GM12878 (cell line): ENCODE measurements at regions not wholly inside any gene's neighbourhood (a gene's known extent, or its start where the extent isn't known, plus 50 kb on each side); places are given as distances from the start of the nearest gene placed in this dataset.

Experiments
- ATAC-seq: fragments of 200-7000 bp; cut with Tn5 transposase; 3 replicates; pipeline ENCODE4 v1.9.1; 2020; ENCODE audit warnings: mild to moderate bottlenecking, moderate library complexity
- BruUV-seq: library from RNA; stranded (reverse); fragments of 400-500 nt; replicated peaks from 2 replicates; lab custom pipeline; 2021; lab: Mats Ljungman, UMichigan
- CTCF ChIA-PET: fragments of 300-600 bp; sonication (Branson Sonifier 250); formaldehyde crosslinking; extraction: SDS; loops from one replicate; lab custom pipeline; 2021; ENCODE audit warnings: inconsistent platforms; lab: Yijun Ruan, JAX
- POLR2A ChIA-PET: fragments of 350-600 bp; formaldehyde crosslinking; extraction: SDS; loops from one replicate; lab custom pipeline; 2021; ENCODE audit warnings: inconsistent platforms; lab: Charles Lee
- RAD21 ChIA-PET: fragments of 300-600 bp; sonication (Branson Sonifier 250); formaldehyde crosslinking; loops from one replicate; lab custom pipeline; 2023; ENCODE audit warnings: antibody characterized with exemption; ENCODE audit not compliant: unreplicated experiment; lab: Charles Lee
- SMC1A ChIA-PET: fragments of 300-600 bp; sonication (Branson Sonifier 250); formaldehyde crosslinking; loops from one replicate; lab custom pipeline; 2023; ENCODE audit not compliant: unreplicated experiment, uncharacterized antibody; lab: Charles Lee
- DNase-seq: peaks from one replicate; pipeline ENCODE4 v3.0.0-alpha.2; 2011; ENCODE audit warnings: low read depth, low spot score
- FAIRE-seq: peaks from 3 replicates; lab custom pipeline; 2011; peaks lifted over from hg19 to GRCh38; lab: Jason Lieb, UNC
- H2AFZ ChIP-seq: 2 replicates; pipeline ENCODE4 v1.6.0; 2011; ENCODE audit warnings: low read depth, low read length, control low read depth; ENCODE audit not compliant: control insufficient read depth
- H3K27ac ChIP-seq: 2 replicates; pipeline ENCODE4 v1.5.1; 2011; ENCODE audit warnings: control low read depth; ENCODE audit not compliant: control insufficient read depth, insufficient read depth
- H3K27me3 ChIP-seq, 2 experiments: replicated peaks in 1 of 2; 2 replicates each; pipeline versions ENCODE4 v1.6.0 to v1.6.1; 2011; ENCODE audit warnings: low read length in 1 of 2; ENCODE audit not compliant: control insufficient read depth in 2 of 2, insufficient read depth in 2 of 2
- H3K36me3 ChIP-seq, 2 experiments: 2 replicates each; pipeline ENCODE4 v1.5.1; 2011; ENCODE audit warnings: low read length in 1 of 2; ENCODE audit not compliant: control insufficient read depth in 2 of 2, insufficient read depth in 2 of 2
- H3K4me1 ChIP-seq: 2 replicates; pipeline ENCODE4 v1.6.1; 2011; ENCODE audit warnings: mild to moderate bottlenecking, low read length, moderate library complexity, mixed read lengths; ENCODE audit not compliant: control insufficient read depth, insufficient read depth
- H3K4me2 ChIP-seq: 2 replicates; pipeline ENCODE4 v1.6.0; 2011; ENCODE audit warnings: control low read depth; ENCODE audit not compliant: control insufficient read depth, insufficient read depth
- H3K4me3 ChIP-seq: fragments of 200-600 bp; sonication (generic); 2 replicates; pipeline ENCODE4 v1.5.1; 2016
- H3K79me2 ChIP-seq: 2 replicates; pipeline ENCODE4 v1.6.0; 2011; ENCODE audit warnings: low read length; ENCODE audit not compliant: control insufficient read depth, insufficient read depth
- H3K9ac ChIP-seq: 2 replicates; pipeline ENCODE4 v1.8.0; 2011; ENCODE audit warnings: low read length, control low read depth, mixed read lengths; ENCODE audit not compliant: control insufficient read depth, insufficient read depth
- H3K9me3 ChIP-seq: replicated peaks from 3 replicates; pipeline ENCODE4 v1.5.1; 2011; ENCODE audit warnings: mild to moderate bottlenecking, low read length; ENCODE audit not compliant: control insufficient read depth, insufficient read depth
- H4K20me1 ChIP-seq: 2 replicates; pipeline ENCODE4 v1.6.0; 2011; ENCODE audit not compliant: control insufficient read depth, insufficient read depth
- DPF2 ChIP-seq: fragments of 450-650 bp; IDR thresholded peaks from 2 replicates; pipeline ENCODE4 v1.6.1; 2017; ENCODE audit warnings: mild to moderate bottlenecking
- EP300 ChIP-seq, 2 experiments: fragments of 150-350 bp in 1 of 2; IDR thresholded peaks; 2 replicates each; pipeline ENCODE4 v1.6.1; 2011 to 2012; ENCODE audit warnings: low read depth in 2 of 2, low read length in 2 of 2, borderline replicate concordance in 1 of 2, improper control_type of control experiment in 1 of 2, inconsistent platforms in 1 of 2; ENCODE audit not compliant: control insufficient read depth in 1 of 2
- ETV6 ChIP-seq, 2 experiments: fragments of 450-650 bp in 1 of 2; IDR thresholded peaks in 1 of 2; conservative IDR thresholded peaks in 1 of 2; 2 replicates each; pipeline ENCODE4 v1.6.1; 2014; ENCODE audit warnings: antibody characterized with exemption in 1 of 2, borderline replicate concordance in 1 of 2, low read depth in 1 of 2, mild to moderate bottlenecking in 1 of 2, moderate library complexity in 1 of 2
- HDAC6 ChIP-seq: fragments of 200-600 bp; sonication (generic); IDR thresholded peaks from one replicate; pipeline ENCODE4 v1.8.0; 2017; ENCODE audit warnings: antibody characterized with exemption; ENCODE audit not compliant: unreplicated experiment
- NFYA ChIP-seq: IDR thresholded peaks from 2 replicates; pipeline ENCODE4 v1.6.1; 2011; ENCODE audit warnings: low read depth, mild to moderate bottlenecking, low read length, improper control_type of control experiment, borderline replicate concordance
- PAX8 ChIP-seq: fragments of 450-650 bp; IDR thresholded peaks from 2 replicates; pipeline ENCODE4 v1.6.1; 2017; ENCODE audit warnings: mild to moderate bottlenecking, moderate library complexity
- POLR2A ChIP-seq: IDR thresholded peaks from 2 replicates; pipeline ENCODE4 v1.6.1; 2011; ENCODE audit warnings: low read depth, mild to moderate bottlenecking, low read length
- SIX5 ChIP-seq: IDR thresholded peaks from 2 replicates; pipeline ENCODE4 v1.6.1; 2011; ENCODE audit warnings: mild to moderate bottlenecking, low read depth, low read length, moderate library complexity; ENCODE audit not compliant: severe bottlenecking
- SMARCA5 ChIP-seq: fragments of 450-650 bp; IDR thresholded peaks from 2 replicates; pipeline ENCODE4 v1.6.1; 2017; ENCODE audit warnings: mild to moderate bottlenecking
- SUPT20H ChIP-seq: IDR thresholded peaks from 2 replicates; pipeline ENCODE4 v1.6.1; 2011; ENCODE audit warnings: low read depth, mild to moderate bottlenecking, low read length, moderate library complexity, borderline replicate concordance; ENCODE audit not compliant: control insufficient read depth
- TBL1XR1 ChIP-seq: IDR thresholded peaks from 2 replicates; pipeline ENCODE4 v1.6.1; 2012; ENCODE audit warnings: low read depth, low read length, improper control_type of control experiment
- WGBS: methylation state at CpG from one replicate; pipeline ENCODE4 v1.1.6; 2016; ENCODE audit warnings: low lambda C conversion rate; ENCODE audit not compliant: insufficient replicate concordance, insufficient coverage; ENCODE audit errors: missing lambda C conversion rate; 5-methylcytosine and 5-hydroxymethylcytosine counted together
- in situ Hi-C: fragments of 300-500 bp; cut with MboI; formaldehyde crosslinking; loops from 9 replicates; pipeline ENCODE4 v1.14.3; 2018; ENCODE audit warnings: mixed read lengths
- intact Hi-C: fragments of 100-400 bp; cut with micrococcal nuclease; formaldehyde crosslinking; loops from one replicate; pipeline ENCODE4 v1.14.2; 2022; ENCODE audit not compliant: unreplicated experiment
- TF ChIP-seq, protein P1 (sequence below): IDR thresholded peaks from 2 replicates; pipeline ENCODE4 v1.6.1; 2011; ENCODE audit warnings: borderline replicate concordance, low read depth, mild to moderate bottlenecking, moderate library complexity, mixed read lengths, low read length; ENCODE audit not compliant: insufficient read depth; ENCODE audit errors: extremely low read length
- TF ChIP-seq, protein P2 (sequence below): fragments of 450-650 bp; IDR thresholded peaks from 2 replicates; pipeline ENCODE4 v1.6.1; 2017; ENCODE audit warnings: mild to moderate bottlenecking, moderate library complexity

DNA sequence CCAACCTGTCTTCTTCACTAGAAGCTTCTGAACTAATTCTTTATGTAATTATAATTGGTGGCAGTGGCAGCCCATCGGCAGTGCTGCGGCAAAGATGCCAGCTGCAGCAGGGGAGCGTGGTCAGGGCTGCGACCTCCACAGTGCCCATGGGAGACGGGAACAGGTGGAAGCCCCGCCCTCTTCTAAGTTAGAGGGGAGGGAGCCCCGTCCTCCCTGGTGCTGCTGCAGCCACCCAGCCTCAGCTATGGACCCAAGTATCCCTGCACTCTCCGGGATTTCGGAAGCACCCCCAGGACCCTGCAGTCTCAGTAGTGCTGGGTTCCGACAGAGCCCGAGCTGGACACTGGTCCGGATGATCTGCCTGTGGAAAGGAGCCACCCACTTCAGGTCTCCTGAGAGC is 117.0 kb upstream of the MBL2 start:
- no peaks in the 10 kb centered on the region for H3K9me3 ChIP-seq
- H3K4me2 ChIP-seq, result no peak overlapping the region; the same call in 1 of the 2 replicates
- ChIA-PET CTCF (interaction anchor here (0.6 to 1.5 kb wide), 3 partner anchors 10 to 89 kb away, joined by 3 to 6 read pairs (median 3); no protein-coding TSS in a partner anchor), SMC1A (interaction anchor here (1.3 kb wide), 1 partner anchor 14 kb away, joined by 3 read pairs; no protein-coding TSS in a partner anchor), RAD21 (interaction anchor here (1.1 kb wide), 1 partner anchor 72 kb away, joined by 3 read pairs; no protein-coding TSS in a partner anchor), POLR2A (no interaction called here)
- no peaks in the 10 kb centered on the region for H3K27me3 ChIP-seq
- no peak for FAIRE-seq
- no peak overlapping the region for H2AFZ ChIP-seq
- no peaks in the 10 kb centered on the region for H3K79me2 ChIP-seq
- BruUV-seq, result no TSS peak
- no peaks in the 10 kb centered on the region for H3K36me3 ChIP-seq
- H3K27ac ChIP-seq, result no peak overlapping the region
- TF ChIP-seq TBL1XR1, result no peak
- TF ChIP-seq EP300 (IDR thresholded peaks at IDR 0.05; ENCODE audit: borderline replicate concordance in 1 of 2, control insufficient read depth in 1 of 2, low read depth in 2 of 2, low read length in 2 of 2), result no peak
- TF ChIP-seq, protein P1, sequence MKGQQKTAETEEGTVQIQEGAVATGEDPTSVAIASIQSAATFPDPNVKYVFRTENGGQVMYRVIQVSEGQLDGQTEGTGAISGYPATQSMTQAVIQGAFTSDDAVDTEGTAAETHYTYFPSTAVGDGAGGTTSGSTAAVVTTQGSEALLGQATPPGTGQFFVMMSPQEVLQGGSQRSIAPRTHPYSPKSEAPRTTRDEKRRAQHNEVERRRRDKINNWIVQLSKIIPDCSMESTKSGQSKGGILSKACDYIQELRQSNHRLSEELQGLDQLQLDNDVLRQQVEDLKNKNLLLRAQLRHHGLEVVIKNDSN, result no peak
- TF ChIP-seq HDAC6, result no peak
- TF ChIP-seq SMARCA5, result no peak
- TF ChIP-seq POLR2A, result no peak
- no peak for TF ChIP-seq DPF2
- no peak for TF ChIP-seq ETV6 (conservative IDR thresholded peaks at IDR 0.05 in 1 of 2, IDR thresholded peaks at IDR 0.05 in 1 of 2; ENCODE audit: borderline replicate concordance in 1 of 2, low read depth in 1 of 2)
- no peak for TF ChIP-seq NFYA
- TF ChIP-seq, protein P2, sequence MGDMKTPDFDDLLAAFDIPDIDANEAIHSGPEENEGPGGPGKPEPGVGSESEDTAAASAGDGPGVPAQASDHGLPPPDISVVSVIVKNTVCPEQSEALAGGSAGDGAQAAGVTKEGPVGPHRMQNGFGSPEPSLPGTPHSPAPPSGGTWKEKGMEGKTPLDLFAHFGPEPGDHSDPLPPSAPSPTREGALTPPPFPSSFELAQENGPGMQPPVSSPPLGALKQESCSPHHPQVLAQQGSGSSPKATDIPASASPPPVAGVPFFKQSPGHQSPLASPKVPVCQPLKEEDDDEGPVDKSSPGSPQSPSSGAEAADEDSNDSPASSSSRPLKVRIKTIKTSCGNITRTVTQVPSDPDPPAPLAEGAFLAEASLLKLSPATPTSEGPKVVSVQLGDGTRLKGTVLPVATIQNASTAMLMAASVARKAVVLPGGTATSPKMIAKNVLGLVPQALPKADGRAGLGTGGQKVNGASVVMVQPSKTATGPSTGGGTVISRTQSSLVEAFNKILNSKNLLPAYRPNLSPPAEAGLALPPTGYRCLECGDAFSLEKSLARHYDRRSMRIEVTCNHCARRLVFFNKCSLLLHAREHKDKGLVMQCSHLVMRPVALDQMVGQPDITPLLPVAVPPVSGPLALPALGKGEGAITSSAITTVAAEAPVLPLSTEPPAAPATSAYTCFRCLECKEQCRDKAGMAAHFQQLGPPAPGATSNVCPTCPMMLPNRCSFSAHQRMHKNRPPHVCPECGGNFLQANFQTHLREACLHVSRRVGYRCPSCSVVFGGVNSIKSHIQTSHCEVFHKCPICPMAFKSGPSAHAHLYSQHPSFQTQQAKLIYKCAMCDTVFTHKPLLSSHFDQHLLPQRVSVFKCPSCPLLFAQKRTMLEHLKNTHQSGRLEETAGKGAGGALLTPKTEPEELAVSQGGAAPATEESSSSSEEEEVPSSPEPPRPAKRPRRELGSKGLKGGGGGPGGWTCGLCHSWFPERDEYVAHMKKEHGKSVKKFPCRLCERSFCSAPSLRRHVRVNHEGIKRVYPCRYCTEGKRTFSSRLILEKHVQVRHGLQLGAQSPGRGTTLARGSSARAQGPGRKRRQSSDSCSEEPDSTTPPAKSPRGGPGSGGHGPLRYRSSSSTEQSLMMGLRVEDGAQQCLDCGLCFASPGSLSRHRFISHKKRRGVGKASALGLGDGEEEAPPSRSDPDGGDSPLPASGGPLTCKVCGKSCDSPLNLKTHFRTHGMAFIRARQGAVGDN, result no peak
- no peak for TF ChIP-seq PAX8
- no peak for TF ChIP-seq SUPT20H
- TF ChIP-seq SIX5, result no peak
- in situ Hi-C loops, result no loop called here
- H3K4me3 ChIP-seq, result no peak overlapping the region
- intact Hi-C loops, result loop anchor here (10.0 kb wide), 2 partner anchors 705 to 945 kb away; no protein-coding TSS in a partner anchor
- H3K4me1 ChIP-seq, result no peaks in the 10 kb centered on the region
- ATAC-seq, result no peak
- 48% methylated on average over 12 of the region's 12 CpGs for WGBS
- no peaks in the 10 kb centered on the region for H4K20me1 ChIP-seq
- DNase-seq, result no peak
- H3K9ac ChIP-seq, result no peak overlapping the region
